ENCODE measurements at regions not wholly inside any gene's neighbourhood (a gene's known extent, or its start where the extent isn't known, plus 50 kb on each side); places are given as distances from the start of the nearest gene placed in this dataset.

DNA sequence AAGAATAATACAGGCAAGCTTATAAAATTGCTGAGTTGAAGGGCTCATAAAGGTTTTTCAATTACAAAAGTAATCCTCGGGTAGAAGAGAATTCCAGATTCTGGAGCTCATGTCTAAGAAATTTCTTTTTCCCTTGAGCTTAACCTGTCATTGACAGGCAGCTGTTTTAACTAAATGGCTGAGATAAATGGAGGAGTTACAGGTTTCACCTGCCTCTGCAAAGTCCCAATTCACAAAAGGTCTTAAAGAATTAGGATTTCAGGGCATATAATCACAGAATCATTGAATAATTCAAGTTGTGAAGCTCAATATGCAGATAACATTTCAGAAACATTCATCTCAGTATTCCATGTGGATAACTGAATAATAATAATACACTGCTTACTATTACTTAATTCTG is 660.1 kb upstream of the NRSN1 start:
- ChIA-PET POLR2A (no interaction called here), CTCF (no interaction called here)

DNA sequence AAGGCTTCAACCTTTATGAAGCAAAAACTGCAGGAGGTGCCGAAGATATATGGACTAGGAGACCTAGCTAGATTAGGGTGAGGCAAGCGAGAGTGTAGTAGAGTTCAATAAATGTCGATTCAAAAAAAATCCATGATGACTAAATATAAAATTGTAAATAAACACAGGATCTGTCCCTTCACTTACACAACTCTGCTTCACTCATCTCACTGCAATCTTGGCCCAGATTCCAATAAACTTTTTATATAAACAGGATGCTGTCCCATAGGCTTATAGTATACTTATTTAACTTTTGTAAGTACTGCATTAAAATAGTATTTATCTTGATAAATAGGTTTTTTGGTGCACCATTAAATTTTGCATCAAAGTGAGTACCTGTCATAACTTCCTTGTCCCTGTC is 648.4 kb upstream of the NRSN1 start:
- POLR2A ChIA-PET, result no interaction called here
- TF ChIP-seq, protein P1, sequence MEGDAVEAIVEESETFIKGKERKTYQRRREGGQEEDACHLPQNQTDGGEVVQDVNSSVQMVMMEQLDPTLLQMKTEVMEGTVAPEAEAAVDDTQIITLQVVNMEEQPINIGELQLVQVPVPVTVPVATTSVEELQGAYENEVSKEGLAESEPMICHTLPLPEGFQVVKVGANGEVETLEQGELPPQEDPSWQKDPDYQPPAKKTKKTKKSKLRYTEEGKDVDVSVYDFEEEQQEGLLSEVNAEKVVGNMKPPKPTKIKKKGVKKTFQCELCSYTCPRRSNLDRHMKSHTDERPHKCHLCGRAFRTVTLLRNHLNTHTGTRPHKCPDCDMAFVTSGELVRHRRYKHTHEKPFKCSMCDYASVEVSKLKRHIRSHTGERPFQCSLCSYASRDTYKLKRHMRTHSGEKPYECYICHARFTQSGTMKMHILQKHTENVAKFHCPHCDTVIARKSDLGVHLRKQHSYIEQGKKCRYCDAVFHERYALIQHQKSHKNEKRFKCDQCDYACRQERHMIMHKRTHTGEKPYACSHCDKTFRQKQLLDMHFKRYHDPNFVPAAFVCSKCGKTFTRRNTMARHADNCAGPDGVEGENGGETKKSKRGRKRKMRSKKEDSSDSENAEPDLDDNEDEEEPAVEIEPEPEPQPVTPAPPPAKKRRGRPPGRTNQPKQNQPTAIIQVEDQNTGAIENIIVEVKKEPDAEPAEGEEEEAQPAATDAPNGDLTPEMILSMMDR (IDR thresholded peaks at IDR 0.05; ENCODE audit: insufficient read depth, low read length, missing control alignments), result no peak
- CTCF ChIA-PET, result no interaction called here
- no peak overlapping the region for H3K4me3 ChIP-seq (ENCODE audit: low read depth, low read length)
- no peak for DNase-seq (ENCODE audit: low read depth, low spot score)

More for the DNA sequence above, 660.1 kb upstream of the NRSN1 start:
- H3K4me3 ChIP-seq (ENCODE audit: low read depth, low read length), result no peak overlapping the region
- no peak for DNase-seq (ENCODE audit: low read depth, low spot score)
- TF ChIP-seq, protein P1 (IDR thresholded peaks at IDR 0.05; ENCODE audit: insufficient read depth, low read length, missing control alignments), result no peak

DNA sequence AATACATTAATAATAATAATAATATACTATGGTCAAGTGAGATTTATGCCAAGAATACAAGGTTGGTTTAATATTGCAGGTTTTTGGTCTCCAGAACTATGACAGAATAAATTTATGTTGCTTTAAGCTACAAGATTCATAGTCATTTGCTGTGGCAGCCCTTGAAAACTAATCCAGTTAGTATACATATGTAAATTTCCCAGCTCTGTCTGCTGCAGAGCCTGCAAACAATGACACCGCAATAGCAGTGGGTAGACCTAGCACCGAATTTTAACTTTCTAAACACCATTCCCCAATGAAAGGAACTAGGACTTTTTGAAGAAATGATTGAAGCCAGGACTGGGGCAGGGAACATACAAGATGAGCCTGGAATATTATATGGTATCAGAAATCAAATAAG is 647.7 kb upstream of the NRSN1 start:
- CTCF ChIA-PET, result no interaction called here
- no peak overlapping the region for H3K4me3 ChIP-seq (ENCODE audit: low read depth, low read length)
- POLR2A ChIA-PET, result no interaction called here
- TF ChIP-seq, protein P1 (IDR thresholded peaks at IDR 0.05; ENCODE audit: insufficient read depth, low read length, missing control alignments), result no peak
- DNase-seq (ENCODE audit: low read depth, low spot score), result no peak

DNA sequence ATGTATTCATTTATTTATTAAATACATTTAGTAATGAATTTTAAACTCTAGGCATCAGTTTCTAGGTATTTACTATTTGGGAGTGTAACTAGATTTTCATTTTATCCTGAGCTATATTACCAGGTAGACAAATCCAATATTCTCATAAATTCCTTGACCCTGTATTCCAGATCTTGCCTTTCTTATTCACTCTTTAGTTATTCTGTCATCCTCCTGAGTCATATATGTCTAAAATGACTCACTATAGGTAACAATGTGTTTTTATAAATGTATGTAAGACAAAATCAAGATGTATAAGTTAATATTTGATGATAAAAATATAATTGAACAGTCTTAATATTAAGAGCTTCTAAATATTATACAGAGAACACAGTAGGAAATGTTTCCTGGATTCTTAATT is 642.1 kb upstream of the NRSN1 start:
- ChIA-PET POLR2A (no interaction called here), CTCF (no interaction called here)
- no peak overlapping the region for H3K4me3 ChIP-seq (ENCODE audit: low read depth, low read length)
- DNase-seq (ENCODE audit: low read depth, low spot score), result no peak
- TF ChIP-seq, protein P1 (IDR thresholded peaks at IDR 0.05; ENCODE audit: insufficient read depth, low read length, missing control alignments), result no peak

DNA sequence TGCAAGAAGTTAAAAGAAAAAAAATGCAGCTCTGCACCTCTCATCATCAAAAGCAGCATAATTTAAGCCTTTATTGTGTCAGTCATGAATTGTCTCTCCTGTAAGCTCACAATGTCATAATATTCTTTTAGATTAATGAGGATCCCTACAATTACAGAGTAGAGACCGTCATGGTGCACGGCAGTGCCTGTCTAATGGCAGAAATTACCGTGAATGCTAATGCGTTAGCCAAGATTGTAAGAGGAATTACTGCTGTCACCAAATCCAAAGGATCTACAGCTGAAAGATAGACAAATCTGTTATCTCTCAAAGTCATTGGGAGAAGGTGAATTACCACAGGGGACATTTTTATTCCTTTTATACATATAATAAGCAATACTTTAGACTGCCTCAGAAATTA is 631.6 kb upstream of the NRSN1 start:
- H3K4me3 ChIP-seq (ENCODE audit: low read depth, low read length), result no peak overlapping the region
- TF ChIP-seq, protein P1 (IDR thresholded peaks at IDR 0.05; ENCODE audit: insufficient read depth, low read length, missing control alignments), result no peak
- CTCF ChIA-PET, result no interaction called here
- no peak for DNase-seq (ENCODE audit: low read depth, low spot score)
- POLR2A ChIA-PET, result no interaction called here

DNA sequence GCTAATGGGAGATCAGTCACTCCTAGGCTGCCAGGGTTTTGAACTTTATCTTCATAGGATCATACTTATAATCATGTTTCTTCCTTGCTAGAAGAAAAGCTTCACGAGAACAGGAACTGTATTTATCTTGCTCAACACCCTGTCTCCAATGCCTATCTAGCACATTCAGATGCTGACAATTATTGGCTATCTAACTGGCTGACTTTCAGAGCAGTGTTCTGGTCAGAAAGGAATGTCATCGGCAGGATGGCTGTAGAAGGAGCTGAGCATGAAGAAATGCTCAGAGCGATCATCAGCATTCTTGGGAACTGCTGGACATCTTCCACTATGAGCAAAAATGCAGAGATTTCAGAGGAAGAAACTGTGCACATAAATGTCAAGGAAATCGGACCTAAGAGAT is 628.0 kb upstream of the NRSN1 start:
- ChIA-PET POLR2A (no interaction called here), CTCF (no interaction called here)
- TF ChIP-seq, protein P1 (IDR thresholded peaks at IDR 0.05; ENCODE audit: insufficient read depth, low read length, missing control alignments), result no peak
- H3K4me3 ChIP-seq (ENCODE audit: low read depth, low read length), result no peak overlapping the region
- no peak for DNase-seq (ENCODE audit: low read depth, low spot score)
